Keratinocyte (primary cell): ENCODE measurements at regions not wholly inside any gene's neighbourhood (a gene's known extent, or its start where the extent isn't known, plus 50 kb on each side); places are given as distances from the start of the nearest gene placed in this dataset.

Source experiments
- EZH2 ChIP-seq: IDR thresholded peaks from one replicate; pipeline ENCODE4 v1.6.1; 2012; ENCODE audit warnings: inconsistent platforms, mild to moderate bottlenecking, low read length, moderate library complexity
- TF ChIP-seq, protein P1 (sequence below), 3 experiments: IDR thresholded peaks in 1 of 3; conservative IDR thresholded peaks in 1 of 3; optimal IDR thresholded peaks in 1 of 3; 2 replicates in 2 of 3; 3 replicates in 1 of 3; pipeline versions ENCODE3 to v1.5.1; 2011; ENCODE audit warnings: low read length in 3 of 3, mild to moderate bottlenecking in 3 of 3, moderate library complexity in 2 of 3, control low read depth in 1 of 3, inconsistent platforms in 1 of 3; ENCODE audit not compliant: insufficient read depth in 2 of 3; ENCODE audit errors: extremely low read depth in 1 of 3

- TF ChIP-seq, protein P1, sequence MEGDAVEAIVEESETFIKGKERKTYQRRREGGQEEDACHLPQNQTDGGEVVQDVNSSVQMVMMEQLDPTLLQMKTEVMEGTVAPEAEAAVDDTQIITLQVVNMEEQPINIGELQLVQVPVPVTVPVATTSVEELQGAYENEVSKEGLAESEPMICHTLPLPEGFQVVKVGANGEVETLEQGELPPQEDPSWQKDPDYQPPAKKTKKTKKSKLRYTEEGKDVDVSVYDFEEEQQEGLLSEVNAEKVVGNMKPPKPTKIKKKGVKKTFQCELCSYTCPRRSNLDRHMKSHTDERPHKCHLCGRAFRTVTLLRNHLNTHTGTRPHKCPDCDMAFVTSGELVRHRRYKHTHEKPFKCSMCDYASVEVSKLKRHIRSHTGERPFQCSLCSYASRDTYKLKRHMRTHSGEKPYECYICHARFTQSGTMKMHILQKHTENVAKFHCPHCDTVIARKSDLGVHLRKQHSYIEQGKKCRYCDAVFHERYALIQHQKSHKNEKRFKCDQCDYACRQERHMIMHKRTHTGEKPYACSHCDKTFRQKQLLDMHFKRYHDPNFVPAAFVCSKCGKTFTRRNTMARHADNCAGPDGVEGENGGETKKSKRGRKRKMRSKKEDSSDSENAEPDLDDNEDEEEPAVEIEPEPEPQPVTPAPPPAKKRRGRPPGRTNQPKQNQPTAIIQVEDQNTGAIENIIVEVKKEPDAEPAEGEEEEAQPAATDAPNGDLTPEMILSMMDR (optimal IDR thresholded peaks at IDR 0.05 in 1 of 3, IDR thresholded peaks at IDR 0.05 in 1 of 3, conservative IDR thresholded peaks at IDR 0.05 in 1 of 3; ENCODE audit: extremely low read depth in 1 of 3, insufficient read depth in 2 of 3, low read length in 3 of 3) = no peak
- TF ChIP-seq EZH2 = no peak
Measured at GRCh38 chr4:144402999-144403398, 243.0 kb upstream of the HHIP start.
